Renal cortical epithelial cell (primary cell): ENCODE measurements at regions not wholly inside any gene's neighbourhood (a gene's known extent, or its start where the extent isn't known, plus 50 kb on each side); places are given as distances from the start of the nearest gene placed in this dataset.

ENCODE experiments used
- DNase-seq: peaks from one replicate; pipeline ENCODE4 v3.0.0-alpha.2; 2011; ENCODE audit warnings: low read depth

GRCh38 chr13:33891196-33891742 lies 73.3 kb downstream of the RFC3 start:
- no peak for DNase-seq

DNA sequence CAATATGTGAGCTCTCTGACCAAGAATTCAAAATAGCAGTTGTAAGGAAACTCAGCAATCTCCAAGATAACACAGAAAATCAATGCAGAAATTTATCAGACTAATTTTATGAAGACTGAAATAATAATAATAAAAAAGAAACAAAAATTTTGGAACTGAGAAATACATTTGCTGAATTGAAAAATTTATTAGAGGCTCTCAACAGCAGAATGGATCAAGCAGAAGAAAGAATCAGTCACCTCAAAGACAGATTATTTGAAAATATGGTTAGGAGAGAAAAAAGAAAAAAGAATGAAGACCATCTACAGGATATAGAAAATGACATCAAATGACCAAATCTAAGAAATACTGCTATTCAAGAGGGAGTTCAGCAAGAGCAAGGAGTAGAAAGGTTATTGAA lies 75.6 kb downstream of the RFC3 start:
- DNase-seq, result no peak

- DNase-seq, result no peak
Measured at GRCh38 chr13:33904431-33904830, 86.5 kb downstream of the RFC3 start.

- DNase-seq, result no peak
Measured at GRCh38 chr13:33908116-33908515, 90.2 kb downstream of the RFC3 start.

DNA sequence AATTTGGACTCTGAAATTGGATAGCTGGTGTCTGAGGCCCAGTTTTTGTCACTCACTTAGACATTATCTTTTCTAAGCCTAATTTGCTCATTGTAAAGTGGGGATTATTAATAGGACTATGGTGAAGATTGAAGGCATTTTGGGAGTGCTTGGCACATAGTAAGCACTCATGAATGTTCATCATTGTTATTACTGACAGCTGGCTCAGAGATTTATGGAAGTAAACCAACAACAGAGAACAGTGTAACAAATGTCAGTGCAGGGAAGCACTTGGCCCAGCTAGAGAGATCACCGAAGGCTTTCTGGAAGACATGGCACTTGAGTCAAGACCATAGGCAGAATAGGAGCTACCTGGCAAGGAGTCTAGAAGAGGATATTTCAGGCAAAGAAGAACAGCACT lies 92.3 kb downstream of the RFC3 start:
- no peak for DNase-seq

DNA sequence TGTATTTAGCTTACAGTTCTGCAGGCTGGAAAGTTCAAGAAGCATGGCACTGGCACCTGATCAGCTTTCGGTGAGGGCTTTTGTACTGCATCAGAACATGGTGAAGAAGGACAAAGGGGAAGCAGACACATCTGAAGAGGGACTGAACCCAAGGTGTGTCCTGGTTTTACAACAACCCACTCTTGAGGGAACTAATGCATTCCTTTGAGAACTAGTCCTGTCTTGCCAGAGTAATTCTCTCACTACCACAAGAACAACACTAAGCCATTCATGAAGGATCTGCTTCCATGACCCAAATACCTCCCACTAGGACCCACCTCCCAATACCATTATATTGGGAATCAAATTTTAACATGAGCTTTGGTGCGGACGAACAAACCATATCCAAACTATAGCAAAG lies 93.6 kb downstream of the RFC3 start:
- DNase-seq, result no peak

DNA sequence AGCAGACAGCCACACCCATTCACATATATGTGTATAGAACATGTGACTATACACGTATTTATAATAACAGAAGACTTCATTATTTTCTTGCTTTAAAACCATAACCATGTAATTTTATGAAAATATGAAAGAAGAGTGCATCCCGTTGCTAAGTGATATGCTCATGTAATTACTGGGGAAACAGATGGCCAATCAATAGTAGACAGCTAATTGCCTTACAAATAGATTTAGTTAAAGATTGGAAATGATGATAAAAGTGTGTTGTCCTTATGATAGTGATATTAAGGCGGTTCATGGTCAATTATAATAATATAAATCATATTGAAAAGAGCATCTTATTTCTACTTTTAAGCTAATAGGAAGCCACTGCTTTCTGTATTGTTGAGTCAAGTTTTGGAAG lies 95.9 kb downstream of the RFC3 start:
- DNase-seq, result no peak

DNA sequence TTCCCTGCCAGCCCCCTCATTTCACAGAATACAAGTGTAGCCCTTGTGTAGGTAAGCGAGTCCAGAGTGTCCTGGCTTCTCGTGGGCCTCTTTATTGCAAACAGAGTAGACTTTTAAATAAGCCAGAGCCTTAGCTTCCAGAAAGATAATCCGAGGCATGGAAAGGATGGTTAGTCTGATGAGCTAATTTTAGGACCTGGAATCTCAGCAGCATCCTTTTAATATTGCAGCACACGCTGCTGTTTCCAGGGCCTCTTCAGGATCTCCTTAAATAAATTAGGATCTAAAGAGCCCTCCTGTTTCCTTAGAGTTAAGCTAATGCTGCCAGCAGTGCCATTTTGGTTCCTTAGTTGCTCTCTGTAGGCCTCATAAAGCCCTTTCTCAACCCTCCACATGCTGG lies 99.2 kb downstream of the RFC3 start:
- DNase-seq, result no peak

GRCh38 chr13:33918199-33918932 lies 100.4 kb downstream of the RFC3 start:
- peak; percentile 74 for DNase-seq

DNA sequence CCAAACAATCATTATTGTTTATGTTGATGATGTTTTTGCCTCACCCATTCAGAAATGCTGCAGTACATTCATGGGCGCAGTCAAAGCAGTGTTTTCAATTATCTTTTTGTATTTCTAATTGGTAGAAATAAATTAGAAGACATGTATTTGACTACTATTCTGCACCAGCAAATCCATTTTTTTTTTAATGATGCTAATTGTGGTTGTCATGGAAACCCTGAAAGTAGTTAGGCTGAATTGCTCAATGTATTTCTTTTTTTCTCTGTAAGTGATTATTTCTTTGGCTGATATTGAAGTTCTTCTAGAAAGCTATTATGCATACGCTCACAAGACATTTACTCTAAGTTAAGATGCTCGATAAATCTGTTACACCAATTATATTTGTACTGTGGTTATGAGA lies 101.2 kb downstream of the RFC3 start:
- DNase-seq, result no peak

GRCh38 chr13:33925563-33925962 lies 107.6 kb downstream of the RFC3 start:
- DNase-seq, result no peak

DNA sequence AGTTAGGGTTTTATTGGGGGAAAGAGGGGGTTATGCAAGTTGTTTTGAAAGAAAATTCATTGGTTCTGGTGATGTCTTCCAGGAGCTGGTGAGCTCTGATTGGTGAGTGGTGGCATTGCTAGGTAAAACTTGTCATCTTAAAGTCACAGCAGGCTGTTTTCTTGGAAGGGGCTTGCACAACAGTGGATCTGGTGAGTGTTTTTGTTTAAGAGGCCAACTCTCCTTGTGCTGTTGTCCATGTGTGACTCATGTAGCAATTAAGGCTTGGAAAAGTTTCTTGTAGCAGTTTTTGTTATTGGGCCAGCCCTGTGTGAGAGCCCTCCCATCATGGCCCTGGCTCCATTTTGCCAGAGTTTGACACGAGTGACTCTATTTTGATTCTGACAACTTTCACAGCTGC lies 109.4 kb downstream of the RFC3 start:
- peak; percentile 88 for DNase-seq

GRCh38 chr13:33931397-33932311 lies 113.7 kb downstream of the RFC3 start:
- peak; percentile 43 for DNase-seq

GRCh38 chr13:33932769-33933406 lies 114.9 kb downstream of the RFC3 start:
- peak; percentile 50 for DNase-seq

GRCh38 chr13:33933810-33934209 lies 115.9 kb downstream of the RFC3 start:
- DNase-seq, result no peak

DNA sequence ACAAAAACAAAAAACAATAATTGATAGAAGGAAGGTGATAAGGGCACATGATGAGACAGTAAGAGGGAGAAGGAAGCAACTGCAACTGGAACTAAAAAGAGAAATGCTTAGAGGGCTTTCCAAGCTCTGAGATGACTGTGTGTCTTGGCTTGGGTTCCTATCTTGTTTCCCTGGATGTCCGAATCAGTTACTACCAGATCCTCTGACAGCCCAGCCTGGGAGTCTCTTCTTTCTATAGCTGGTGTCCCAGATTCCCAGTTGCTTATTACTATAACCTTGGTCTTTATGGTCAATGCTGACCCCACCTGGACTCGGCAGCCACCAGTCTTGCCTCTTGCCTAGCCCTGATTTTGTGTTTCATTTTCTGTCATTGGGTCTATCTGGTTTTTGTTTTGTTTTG lies 116.4 kb downstream of the RFC3 start:
- DNase-seq, result no peak

DNA sequence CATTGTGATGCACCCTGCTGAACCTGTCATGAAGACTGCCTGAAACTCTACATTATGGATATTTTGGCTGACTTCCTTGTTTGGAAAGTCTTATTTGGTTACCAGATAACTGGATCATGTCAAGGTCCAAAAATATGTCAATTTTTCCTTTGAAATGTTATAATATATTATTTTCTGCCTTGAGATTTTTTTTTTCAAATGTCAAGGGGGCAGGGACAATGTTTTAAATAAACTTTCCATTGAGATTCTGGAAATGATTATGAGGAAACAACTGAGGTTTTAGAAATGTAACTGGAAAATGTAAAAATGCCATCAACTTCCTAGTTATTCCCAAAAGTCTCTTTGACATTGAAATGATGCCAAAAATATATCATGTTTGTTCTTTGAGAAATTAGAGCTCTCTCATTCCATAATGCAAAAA lies 117.0 kb downstream of the RFC3 start:
- no peak for DNase-seq

GRCh38 chr13:33935969-33936368 lies 118.0 kb downstream of the RFC3 start:
- DNase-seq, result no peak

- peak; percentile 58 for DNase-seq
Measured at GRCh38 chr13:33937373-33938098, 119.6 kb downstream of the RFC3 start.

- DNase-seq, result no peak
Measured at GRCh38 chr13:33940256-33940655, 122.3 kb downstream of the RFC3 start.

DNA sequence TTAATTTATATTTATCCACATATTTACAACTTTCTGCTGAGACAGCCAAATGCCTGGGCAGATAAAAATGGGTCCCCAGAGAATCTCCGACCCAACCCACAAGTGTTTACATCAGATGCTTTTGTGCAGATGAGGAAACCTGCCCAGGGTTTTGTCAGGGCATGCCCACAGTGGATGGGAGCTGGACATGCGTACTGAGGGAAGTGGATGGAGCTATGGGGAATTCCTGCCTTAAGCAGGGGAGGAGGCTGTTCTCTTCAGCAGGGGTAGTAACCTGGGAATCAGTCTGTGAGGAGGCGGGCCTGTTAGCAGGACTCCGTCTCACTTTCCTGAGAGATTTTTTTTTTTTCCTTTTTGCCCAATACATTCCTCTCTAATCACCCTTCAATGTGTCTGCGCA lies 122.9 kb downstream of the RFC3 start:
- DNase-seq, result no peak

- no peak for DNase-seq
Measured at GRCh38 chr13:33945477-33945876, 127.5 kb downstream of the RFC3 start.
